Stimulated activated CD4-positive, alpha-beta T cell treated with anti-CD3 and anti-CD28 coated beads, Interleukin-2, amount 100 ng/mL, for 48 hours (primary cell): ENCODE measurements at regions not wholly inside any gene's neighbourhood (a gene's known extent, or its start where the extent isn't known, plus 50 kb on each side); places are given as distances from the start of the nearest gene placed in this dataset.

Source experiments
- DNase-seq, 2 donors: peaks; one replicate each; pipeline ENCODE4 v3.0.0-alpha.2; 2020

DNA sequence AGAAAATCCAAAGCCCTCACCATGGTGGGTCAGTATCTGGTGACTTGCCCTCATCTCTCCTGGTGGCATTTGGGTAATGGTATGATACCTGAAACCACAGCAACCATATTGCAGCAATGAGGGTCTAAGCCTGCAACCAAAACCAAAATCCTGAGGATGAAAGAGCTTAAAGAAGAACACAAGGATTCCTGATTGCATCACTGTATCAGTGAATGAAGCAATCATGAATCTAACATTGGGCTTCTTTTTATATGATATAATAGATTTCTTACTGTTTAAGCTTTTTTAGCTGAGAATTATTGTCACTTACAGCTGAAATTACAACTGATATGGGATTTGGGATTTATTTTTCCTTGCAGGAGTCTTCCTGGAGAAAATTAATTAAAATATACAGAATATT is 269.9 kb downstream of the MEF2C start:
- no peak for DNase-seq

DNA sequence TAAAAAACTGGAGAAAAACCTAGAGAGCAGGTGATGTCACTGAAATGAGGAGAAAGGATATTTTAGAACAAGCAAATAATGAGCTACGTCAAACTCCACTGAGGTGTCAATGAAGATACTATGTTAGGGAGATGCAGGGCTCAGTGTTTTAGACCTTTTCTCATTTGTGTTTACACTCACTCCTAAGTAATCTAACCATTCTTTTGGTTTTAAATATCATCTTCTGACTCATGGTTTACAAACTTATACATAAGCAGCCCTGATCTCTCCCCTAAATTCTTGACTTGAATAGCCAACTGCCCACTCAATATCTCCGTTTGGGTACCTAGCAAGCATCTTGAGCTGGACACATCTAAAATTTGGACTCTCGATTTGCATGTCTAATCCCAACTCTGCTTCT is 272.4 kb downstream of the MEF2C start:
- no peak for DNase-seq

DNA sequence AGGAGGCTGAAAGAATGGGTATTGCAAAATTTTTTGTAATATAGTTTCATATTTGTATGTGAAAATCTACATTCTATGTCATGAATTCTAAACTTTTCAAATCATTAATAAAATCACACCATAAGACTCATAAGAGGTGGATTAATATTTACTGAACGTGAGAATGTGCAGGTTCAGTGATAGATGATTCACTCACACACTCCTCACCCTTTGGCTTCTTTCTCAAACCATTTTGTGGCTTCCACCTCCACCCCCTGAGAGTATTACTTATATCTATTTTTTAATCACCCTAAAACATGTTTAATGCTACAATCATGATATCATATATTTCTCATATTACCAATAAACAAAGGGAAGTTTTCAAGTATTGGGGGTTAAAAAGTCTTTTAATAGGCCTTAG is 275.5 kb downstream of the MEF2C start:
- no peak for DNase-seq

DNA sequence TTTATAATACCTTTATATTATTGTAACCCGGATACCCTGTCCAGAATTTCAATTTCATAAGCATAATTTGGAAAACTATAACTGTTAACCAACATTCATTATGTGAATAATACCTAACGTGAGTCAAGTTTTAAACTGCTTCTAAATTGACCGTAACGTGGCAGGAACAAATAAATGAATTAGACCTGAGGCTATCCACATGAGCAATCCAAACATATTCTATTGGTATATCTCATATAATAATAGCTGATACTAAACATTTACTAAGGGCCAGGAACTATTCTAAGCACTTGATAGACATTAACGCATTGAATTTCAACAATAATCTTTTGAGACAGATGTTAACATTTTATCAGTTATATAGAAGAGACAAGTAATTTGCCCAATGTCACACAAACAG is 276.4 kb downstream of the MEF2C start:
- DNase-seq, result no peak

DNA sequence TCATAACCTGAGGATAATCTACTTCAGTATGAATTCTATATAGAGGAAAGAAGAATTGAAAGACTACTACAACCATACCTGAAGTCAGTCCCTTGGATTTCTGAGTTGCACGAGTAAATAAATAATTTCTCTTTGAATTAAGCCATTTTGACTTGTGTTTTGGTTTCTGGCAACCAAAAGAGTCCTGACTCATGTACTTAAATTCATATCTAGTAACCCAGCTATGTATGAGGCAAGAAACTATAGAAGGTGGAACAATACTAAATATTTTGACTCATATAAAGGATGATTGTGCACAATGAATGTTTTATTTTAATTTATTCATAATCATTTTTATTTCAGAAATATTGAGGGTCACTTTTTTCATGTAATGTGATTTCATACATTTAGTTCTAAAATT is 276.8 kb downstream of the MEF2C start:
- no peak for DNase-seq

- DNase-seq, result peak; percentile 16 to 24
Observed at GRCh38 chr5:88602584-88602983, 280.4 kb downstream of the MEF2C start.

- no peak for DNase-seq
Observed at GRCh38 chr5:88594441-88594840, 288.5 kb downstream of the MEF2C start.

- DNase-seq, result no peak
Observed at GRCh38 chr5:88588609-88589008, 294.4 kb downstream of the MEF2C start.

DNA sequence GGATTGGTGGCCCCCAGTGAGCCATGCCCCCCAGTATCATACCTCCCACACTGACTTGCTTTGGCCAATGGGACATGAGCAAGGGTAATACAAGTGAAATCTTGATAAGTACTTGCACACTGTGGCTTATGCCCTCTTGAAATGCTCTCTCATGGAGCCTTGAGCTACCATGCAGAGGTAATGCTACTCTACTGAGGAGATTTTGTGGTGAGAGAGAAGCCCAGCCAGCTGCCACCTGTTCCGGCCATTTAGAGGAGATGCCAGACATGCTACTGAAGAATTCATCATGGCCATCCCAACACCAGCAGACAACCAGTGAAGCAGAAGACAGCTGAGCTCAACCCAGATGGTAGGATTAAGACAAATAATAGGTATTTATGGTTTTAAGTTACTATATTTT is 299.5 kb downstream of the MEF2C start:
- DNase-seq, result no peak

DNA sequence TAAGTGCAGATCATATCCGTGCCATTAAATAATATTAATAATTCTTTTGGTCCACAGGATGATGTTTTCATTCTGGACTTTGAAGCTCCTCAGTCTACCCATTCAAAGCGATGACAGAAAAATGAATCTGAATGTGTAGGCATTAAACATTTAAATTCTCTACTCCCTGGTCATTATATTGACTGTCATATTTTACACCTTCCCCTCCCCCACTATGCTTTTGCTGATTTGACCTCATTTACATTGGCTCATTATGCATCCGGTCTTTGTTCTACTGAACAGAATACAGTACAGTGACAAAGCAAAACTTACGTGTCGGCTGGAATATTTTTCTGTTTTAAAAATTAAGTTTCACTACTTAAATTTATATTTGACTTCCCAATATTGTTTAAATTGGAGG is 289.7 kb upstream of the TMEM161B start:
- no peak for DNase-seq

- no peak for DNase-seq
Observed at GRCh38 chr5:88557881-88558280, 289.2 kb upstream of the TMEM161B start.

DNA sequence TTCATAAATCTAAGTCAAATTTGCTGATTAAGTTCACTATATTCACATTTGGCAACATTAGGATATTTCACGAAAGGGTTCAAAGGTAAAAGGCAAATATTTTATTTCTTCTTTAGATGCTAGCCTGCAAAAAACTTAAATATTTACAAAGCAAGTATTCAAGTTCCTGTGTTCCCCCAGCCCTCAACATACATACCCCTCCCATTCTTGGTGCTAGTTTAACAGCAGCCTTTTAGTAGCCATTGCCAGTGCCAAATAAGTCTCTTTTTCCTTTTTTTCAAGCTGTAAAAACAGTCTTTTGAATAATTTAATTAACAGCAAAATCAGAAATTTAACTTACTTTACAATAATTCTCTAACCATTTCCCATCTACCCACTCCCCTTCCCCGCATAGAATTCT is 288.5 kb upstream of the TMEM161B start:
- DNase-seq, result no peak

DNA sequence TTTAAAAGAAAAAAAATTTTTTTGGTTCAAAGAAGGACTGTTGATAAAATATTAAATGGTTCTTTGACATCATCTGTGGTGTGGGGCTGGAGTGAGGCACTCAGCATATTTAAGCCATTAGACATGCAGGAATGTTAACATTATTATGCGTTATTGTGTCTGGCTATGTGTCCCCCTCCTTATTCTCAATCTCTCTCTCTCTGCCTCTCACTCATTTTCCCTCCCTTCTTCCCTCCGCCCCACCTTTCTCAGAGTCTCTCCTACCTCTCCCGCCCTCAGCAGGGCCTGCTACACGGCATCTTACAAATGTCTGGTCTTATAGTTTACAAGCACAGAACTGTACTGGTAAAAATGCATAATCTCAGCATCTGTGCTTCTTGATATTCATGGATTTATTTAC is 287.8 kb upstream of the TMEM161B start:
- DNase-seq, result no peak

DNA sequence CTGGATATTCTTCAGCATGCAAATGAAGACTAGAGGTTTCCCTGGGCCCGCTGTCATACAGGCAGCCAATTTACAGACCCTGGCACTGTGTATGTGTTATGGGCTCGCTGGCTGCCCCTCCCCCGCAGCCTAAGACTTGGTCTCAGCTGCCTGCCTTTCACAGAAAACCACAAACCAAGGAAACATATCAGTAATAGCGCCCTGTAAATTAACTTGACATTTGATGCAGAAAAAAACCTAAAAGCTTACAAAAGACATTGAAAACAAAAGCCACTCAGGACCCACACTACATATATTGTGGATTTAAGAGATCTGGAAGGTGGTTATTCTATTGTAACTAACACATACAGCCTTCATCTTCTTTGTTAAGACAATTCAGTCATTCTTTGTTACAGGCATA is 287.0 kb upstream of the TMEM161B start:
- DNase-seq, result no peak

- no peak for DNase-seq
Observed at GRCh38 chr5:88553986-88554385, 285.3 kb upstream of the TMEM161B start.

DNA sequence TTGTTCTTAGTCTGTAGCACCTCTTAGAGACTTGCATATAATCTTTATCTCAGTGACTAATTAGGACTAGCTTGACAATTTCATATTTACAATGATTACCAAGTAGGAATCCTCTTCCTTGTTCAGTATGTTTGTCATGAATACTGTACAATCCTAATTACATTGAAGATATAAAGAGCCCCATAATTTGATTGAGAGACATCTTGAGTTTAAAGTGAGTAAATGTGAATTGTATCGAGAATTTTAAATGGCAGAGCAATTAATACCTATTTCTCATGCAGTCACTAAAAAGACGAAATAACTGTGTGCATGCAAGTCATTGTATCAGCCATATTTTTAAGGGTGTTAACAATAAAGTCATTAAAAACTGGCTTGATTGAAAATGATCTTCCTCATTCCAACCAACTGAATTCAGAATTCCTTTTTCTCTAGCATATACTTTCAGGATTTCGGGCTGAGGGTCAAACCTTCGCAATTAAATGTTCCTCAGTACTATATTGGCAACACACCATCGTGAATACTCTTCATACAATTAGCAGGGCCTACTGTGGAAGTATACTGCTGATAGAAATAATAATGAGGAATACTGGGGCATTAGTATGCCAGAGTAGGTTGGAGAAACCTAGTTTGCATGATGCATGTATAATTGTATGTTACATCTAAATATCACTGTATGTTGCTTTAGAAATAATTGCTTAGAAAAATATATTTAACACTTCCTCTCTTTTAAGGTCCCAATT is 284.7 kb upstream of the TMEM161B start:
- DNase-seq, result no peak

- DNase-seq, result no peak
Observed at GRCh38 chr5:88552426-88552825, 283.8 kb upstream of the TMEM161B start.

- DNase-seq, result no peak
Observed at GRCh38 chr5:88551724-88552345, 283.2 kb upstream of the TMEM161B start.

GRCh38 chr5:88550736-88551135 is 282.1 kb upstream of the TMEM161B start:
- DNase-seq, result no peak

GRCh38 chr5:88548136-88548805 is 279.6 kb upstream of the TMEM161B start:
- DNase-seq, result no peak

- no peak for DNase-seq
Observed at GRCh38 chr5:88545338-88545737, 276.7 kb upstream of the TMEM161B start.

DNA sequence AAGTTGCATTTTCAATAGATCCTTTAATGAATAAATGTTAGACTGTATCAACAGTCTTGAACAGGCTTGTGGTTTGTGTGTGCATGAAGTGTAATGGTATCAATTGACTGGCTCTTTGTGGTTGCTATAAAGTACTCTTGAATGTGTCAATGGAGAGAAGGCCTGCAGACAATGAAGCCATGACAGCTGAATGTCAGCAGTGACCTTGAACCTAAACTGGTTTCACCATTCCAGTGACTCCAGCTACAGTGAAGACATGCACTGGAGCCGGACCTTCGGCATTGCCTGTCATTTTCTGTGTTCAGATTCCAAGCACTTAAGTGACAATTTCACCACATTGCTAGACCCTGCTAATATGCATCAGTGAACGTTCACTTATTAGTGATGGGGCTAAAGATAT is 276.0 kb upstream of the TMEM161B start:
- no peak for DNase-seq

- DNase-seq, result no peak
Observed at GRCh38 chr5:88544136-88544645, 275.5 kb upstream of the TMEM161B start.

DNA sequence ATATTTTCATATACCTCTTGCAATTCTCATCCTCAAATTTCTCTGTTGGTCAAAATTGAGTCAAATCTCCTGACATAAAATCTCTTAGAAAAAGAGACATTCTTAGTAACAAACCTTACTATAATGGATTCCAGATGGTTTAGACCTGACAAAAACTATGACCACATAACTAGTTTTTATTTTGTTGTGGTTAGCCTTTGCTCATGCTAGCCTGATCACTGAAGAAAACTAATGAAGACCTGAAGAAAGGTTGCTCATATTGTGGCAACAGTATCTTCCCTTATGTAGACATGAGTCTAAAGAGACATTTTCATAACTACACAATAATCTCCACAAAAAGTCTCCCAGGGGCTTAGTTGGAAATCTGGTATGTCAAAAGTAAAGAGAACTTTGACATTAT is 274.1 kb upstream of the TMEM161B start:
- no peak for DNase-seq
